Heart left ventricle (tissue), 13 donors: ENCODE measurements at regions not wholly inside any gene's neighbourhood (a gene's known extent, or its start where the extent isn't known, plus 50 kb on each side); places are given as distances from the start of the nearest gene placed in this dataset.

ENCODE experiments used
- CTCF ChIP-seq, 12 donors: fragments of 200-600 bp; sonication (generic) in 4 of 12; IDR thresholded peaks; one replicate each; pipeline versions ENCODE4 v1.5.0 to v1.8.0; 2018 to 2022; ENCODE audit warnings: antibody characterized with exemption in 12 of 12, mild to moderate bottlenecking in 5 of 12
- POLR2A ChIP-seq, 2 donors: fragments of 450-650 bp; IDR thresholded peaks; one replicate each; pipeline ENCODE4 v1.6.1; 2017; ENCODE audit warnings: antibody characterized with exemption in 2 of 2, mild to moderate bottlenecking in 2 of 2, moderate library complexity in 2 of 2
- donor health status: ischemic (EF 13 %, LVEDD 7.1; RV severe dilation, severe dysfunction).
- donor health status: DM: no; HTN: yes; CAD: no.
- donor health status: DM: no; HTN: no; CAD: no.
- donor health status: ischemic (EF 25% LVEDD 6.9; RV normal size, moderate dysfunction).
- donor health status: ischemic (EF 25% LVEDD 5.7; RV mildly dilated, moderate dysfunction).
- donor health status: ischemic (EF 35%, LVEDD 5.7; RV mildly dilated, moderate dysfunction).
- donor health status: nonischemic (EF 11% LVEDD 7.7; RV severe dilation, severe dysfunction).
- donor health status: DM: yes; HTN: yes; CAD: no.
- donor health status: PGD.
- donor health status: ischemic (EF 29% LVEDD 5.4; RV normal size, mild dysfunction).
- donor health status: nonischemic (EF 23%, LVEDD 6.1; RV moderate dilation, normal function).

GRCh38 chr5:68356623-68357022 is 141.1 kb downstream of the PIK3R1 start:
- TF ChIP-seq CTCF (IDR thresholded peaks at IDR 0.05) (no peak), POLR2A (IDR thresholded peaks at IDR 0.05) (no peak)
